HepG2 (cell line): ENCODE measurements at regions not wholly inside any gene's neighbourhood (a gene's known extent, or its start where the extent isn't known, plus 50 kb on each side); places are given as distances from the start of the nearest gene placed in this dataset.

Experiments
- ATAC-seq: fragments of 200-7000 bp; cut with Tn5 transposase; 3 replicates; pipeline ENCODE4 v1.9.1; 2020; ENCODE audit warnings: mild to moderate bottlenecking, moderate library complexity
- BruUV-seq: library from RNA; stranded (reverse); fragments of 400-500 nt; replicated peaks from 2 replicates; lab custom pipeline; 2021; lab: Mats Ljungman, UMichigan
- CTCF ChIA-PET: fragments of 300-600 bp; formaldehyde crosslinking; extraction: SDS; loops from one replicate; lab custom pipeline; 2021; ENCODE audit warnings: low total read pairs, inconsistent platforms, low intra/inter-chr PET ratio; lab: Yijun Ruan, JAX
- POLR2A ChIA-PET: fragments of 350-600 bp; sonication (Branson Sonifier 250); formaldehyde crosslinking; loops from one replicate; lab custom pipeline; 2020; ENCODE audit warnings: antibody characterized with exemption, inconsistent platforms; lab: Yijun Ruan, JAX
- DNase-seq: peaks from one replicate; pipeline ENCODE4 v3.0.0-alpha.2; 2015; ENCODE audit warnings: low spot score
- FAIRE-seq: peaks from 3 replicates; lab custom pipeline; 2011; peaks lifted over from hg19 to GRCh38; lab: Jason Lieb, UNC
- H2AFZ ChIP-seq: one replicate; pipeline ENCODE4 v1.6.1; 2011; ENCODE audit warnings: low read length, inconsistent platforms
- H3K27ac ChIP-seq: fragments of 300-600 bp; 3 replicates; pipeline ENCODE4 v1.8.0; 2011; ENCODE audit warnings: mixed run types, mild to moderate bottlenecking, mixed read lengths, low read length, inconsistent platforms; ENCODE audit not compliant: insufficient read depth; ENCODE audit errors: extremely low read length
- H3K27me3 ChIP-seq, 2 experiments: fragments of 200-600 bp in 1 of 2; 2 replicates in 1 of 2; 3 replicates in 1 of 2; pipeline versions ENCODE4 v1.6.0 to v1.8.0; 2011; ENCODE audit warnings: low read length in 2 of 2, mild to moderate bottlenecking in 2 of 2, moderate library complexity in 2 of 2, inconsistent platforms in 1 of 2; ENCODE audit not compliant: insufficient read depth in 2 of 2, control insufficient read depth in 1 of 2
- H3K36me3 ChIP-seq, 2 experiments: fragments of 200-600 bp in 1 of 2; replicated peaks in 1 of 2; 2 replicates in 1 of 2; 3 replicates in 1 of 2; pipeline versions ENCODE4 v1.5.1 to v1.8.0; 2011; ENCODE audit warnings: low read length in 2 of 2, inconsistent platforms in 1 of 2; ENCODE audit not compliant: insufficient read depth in 2 of 2, control insufficient read depth in 1 of 2
- H3K4me1 ChIP-seq: 2 replicates; pipeline ENCODE4 v1.5.1; 2012; ENCODE audit warnings: low read length, inconsistent platforms; ENCODE audit not compliant: insufficient read depth
- H3K4me2 ChIP-seq: 2 replicates; pipeline ENCODE4 v1.6.0; 2011; ENCODE audit warnings: low read depth, low read length, inconsistent platforms
- H3K4me3 ChIP-seq, 3 experiments: fragments of 200-600 bp in 1 of 3; sonication (generic), shearing (Covaris generic) in 1 of 3; replicated peaks in 1 of 3; 2 replicates each; pipeline ENCODE4 v1.5.1; 2011 to 2016; ENCODE audit warnings: low read length in 3 of 3, inconsistent platforms in 2 of 3, low read depth in 2 of 3, mild to moderate bottlenecking in 2 of 3, control low read depth in 1 of 3, mixed read lengths in 1 of 3; ENCODE audit not compliant: insufficient read depth in 1 of 3
- H3K79me2 ChIP-seq: one replicate; pipeline ENCODE4 v1.6.1; 2011; ENCODE audit warnings: low read length, inconsistent platforms; ENCODE audit not compliant: insufficient read depth
- H3K9ac ChIP-seq: 2 replicates; pipeline ENCODE4 v1.6.0; 2011; ENCODE audit warnings: mild to moderate bottlenecking, low read depth, low read length, inconsistent platforms; ENCODE audit not compliant: insufficient read depth
- H3K9me3 ChIP-seq: 2 replicates; pipeline ENCODE4 v1.5.1; 2012; ENCODE audit warnings: mild to moderate bottlenecking, low read length
- H4K20me1 ChIP-seq: 2 replicates; pipeline ENCODE4 v1.6.0; 2011; ENCODE audit warnings: inconsistent platforms, mild to moderate bottlenecking, low read length, moderate library complexity; ENCODE audit not compliant: insufficient read depth
- FOXP4 ChIP-seq: sonication (generic); formaldehyde crosslinking; IDR thresholded peaks from 2 replicates; pipeline ENCODE4 v1.4.0; 2020; ENCODE audit warnings: missing genetic modification reagents
- HNF1B ChIP-seq: sonication (generic); formaldehyde crosslinking; IDR thresholded peaks from 2 replicates; pipeline ENCODE4 v1.5.1; 2020; ENCODE audit warnings: mild to moderate bottlenecking, moderate library complexity, missing genetic modification reagents
- HNRNPL ChIP-seq: fragments of 200-400 bp; formaldehyde crosslinking; IDR thresholded peaks from 2 replicates; pipeline ENCODE4 v1.6.1; 2017; ENCODE audit warnings: mild to moderate bottlenecking, low read depth, low read length
- REPIN1 ChIP-seq: sonication (generic); formaldehyde crosslinking; IDR thresholded peaks from 2 replicates; pipeline ENCODE4 v1.8.0; 2022; ENCODE audit warnings: missing genetic modification reagents, low read depth, mild to moderate bottlenecking, borderline replicate concordance
- SALL2 ChIP-seq: sonication (generic); formaldehyde crosslinking; IDR thresholded peaks from 2 replicates; pipeline ENCODE4 v1.8.1; 2023; ENCODE audit warnings: mild to moderate bottlenecking, missing genetic modification reagents, inconsistent platforms
- SMAD9 ChIP-seq: sonication (generic); formaldehyde crosslinking; IDR thresholded peaks from 2 replicates; pipeline ENCODE4 v1.5.1; 2020; ENCODE audit warnings: mild to moderate bottlenecking, missing genetic modification reagents
- ZNF530 ChIP-seq: sonication (generic); formaldehyde crosslinking; IDR thresholded peaks from 2 replicates; pipeline ENCODE4 v1.5.0; 2020; ENCODE audit warnings: low read depth, mild to moderate bottlenecking, missing genetic modification reagents
- ZNF564 ChIP-seq: sonication (generic); formaldehyde crosslinking; IDR thresholded peaks from 2 replicates; pipeline ENCODE4 v1.8.1; 2023; ENCODE audit warnings: mild to moderate bottlenecking, missing genetic modification reagents
- ZNF709 ChIP-seq: sonication (generic); formaldehyde crosslinking; IDR thresholded peaks from 2 replicates; pipeline ENCODE4 v1.5.0; 2020; ENCODE audit warnings: mild to moderate bottlenecking, missing genetic modification reagents
- WGBS: methylation state at CpG from one replicate; pipeline ENCODE4 v1.1.6; 2017; ENCODE audit warnings: low lambda C conversion rate; 5-methylcytosine and 5-hydroxymethylcytosine counted together
- in situ Hi-C: cut with HindIII; loops from 2 replicates; pipeline ENCODE4 v1.10.0; 2017; ENCODE audit warnings: low pct_unique_long_range_greater_than_20kb; ENCODE audit not compliant: extremely low pct_ligation_motif_present
- intact Hi-C: fragments of 100-400 bp; cut with micrococcal nuclease; formaldehyde crosslinking; loops from one replicate; pipeline ENCODE4 v1.10.0; 2022; ENCODE audit not compliant: unreplicated experiment

GRCh38 chr4:31620476-31620875 lies 900.3 kb downstream of the PCDH7 start:
- in situ Hi-C loops (no loop called here), intact Hi-C loops (no loop called here)
- BruUV-seq, result no TSS peak
- WGBS, result 0% methylated on average over 2 of the region's 2 CpGs
- Histone ChIP-seq H3K4me2 (no peak overlapping the region), H3K27ac (no peak overlapping the region), H4K20me1 (no peaks in the 10 kb centered on the region), H3K4me3 (no peak overlapping the region), H3K9ac (no peak overlapping the region), H2AFZ (no peak overlapping the region), H3K4me1 (no peaks in the 10 kb centered on the region), H3K27me3 (no peaks in the 10 kb centered on the region), H3K36me3 (no peaks in the 10 kb centered on the region), H3K9me3 (peaks cover 6% of the 10 kb centered on the region; the same call in 1 of the 2 replicates), H3K79me2 (no peaks in the 10 kb centered on the region)
- FAIRE-seq, result no peak
- TF ChIP-seq HNF1B (CRISPR knock-in tag), result no peak
- TF ChIP-seq SMAD9 (CRISPR knock-in tag), result no peak
- no peak for TF ChIP-seq ZNF530 (CRISPR knock-in tag)
- TF ChIP-seq ZNF709 (CRISPR knock-in tag), result no peak
- no peak for TF ChIP-seq REPIN1
- no peak for TF ChIP-seq FOXP4 (CRISPR knock-in tag)
- TF ChIP-seq HNRNPL, result no peak
- no peak for TF ChIP-seq ZNF564 (CRISPR knock-in tag)
- TF ChIP-seq SALL2 (CRISPR knock-in tag), result no peak
- POLR2A ChIA-PET, result no interaction called here
- CTCF ChIA-PET, result no interaction called here
- no peak for DNase-seq
- ATAC-seq, result no peak
